K562 (cell line): ENCODE measurements at regions not wholly inside any gene's neighbourhood (a gene's known extent, or its start where the extent isn't known, plus 50 kb on each side); places are given as distances from the start of the nearest gene placed in this dataset.

Experiments
- ATAC-seq: fragments of 200-7000 bp; cut with Tn5 transposase; 3 replicates; pipeline ENCODE4 v1.9.1; 2020; ENCODE audit warnings: moderate library complexity
- BruUV-seq: library from RNA; stranded (reverse); fragments of 400-500 nt; replicated peaks from 2 replicates; lab custom pipeline; 2021; lab: Mats Ljungman, UMichigan
- CTCF ChIA-PET: fragments of 300-600 bp; formaldehyde crosslinking; extraction: SDS; loops from one replicate; lab custom pipeline; 2021; ENCODE audit warnings: low intra/inter-chr PET ratio; lab: Yijun Ruan, JAX
- POLR2A ChIA-PET: fragments of 300-600, 350-650 bp; sonication (Branson Sonifier 250); formaldehyde crosslinking; extraction: SDS; loops from one replicate; lab custom pipeline; 2021; ENCODE audit warnings: antibody characterized with exemption, inconsistent platforms; lab: Yijun Ruan, JAX
- DNase-seq, 4 experiments: peaks; one replicate each; pipeline versions ENCODE4 v3.0.0 to v3.0.0-alpha.2; 2011 to 2018; ENCODE audit warnings: low spot score in 3 of 4, mixed read lengths in 3 of 4; ENCODE audit errors: extremely low read depth in 1 of 4
- FAIRE-seq: peaks from 2 replicates; lab custom pipeline; 2011; peaks lifted over from hg19 to GRCh38; lab: Jason Lieb, UNC
- H2AFZ ChIP-seq: 2 replicates; pipeline ENCODE4 v1.6.0; 2011; ENCODE audit warnings: low read depth, low read length, control low read depth, inconsistent platforms
- H3K27ac ChIP-seq: fragments of 200-600 bp; 3 replicates; pipeline ENCODE4 v1.8.0; 2011; ENCODE audit warnings: low read depth, mild to moderate bottlenecking, control low read depth, inconsistent platforms, low read length, moderate library complexity, mixed read lengths; ENCODE audit errors: extremely low read depth
- H3K27me3 ChIP-seq, 2 experiments: fragments of 300-600 bp in 1 of 2; 2 replicates in 1 of 2; 3 replicates in 1 of 2; pipeline versions ENCODE4 v1.6.0 to v1.8.0; 2011; ENCODE audit warnings: inconsistent platforms in 2 of 2, low read length in 2 of 2, mild to moderate bottlenecking in 1 of 2, mixed read lengths in 1 of 2, moderate library complexity in 1 of 2; ENCODE audit not compliant: control insufficient read depth in 2 of 2, insufficient read depth in 2 of 2
- H3K36me3 ChIP-seq: fragments of 300-600 bp; 3 replicates; pipeline ENCODE4 v1.8.0; 2011; ENCODE audit warnings: mild to moderate bottlenecking, low read length, inconsistent platforms; ENCODE audit not compliant: control insufficient read depth, insufficient read depth
- H3K4me1 ChIP-seq, 2 experiments: fragments of 200-600 bp in 1 of 2; replicated peaks in 1 of 2; 2 replicates in 1 of 2; 3 replicates in 1 of 2; pipeline versions ENCODE4 v1.5.1 to v1.8.0; 2011; ENCODE audit warnings: inconsistent platforms in 2 of 2, low read length in 2 of 2, mild to moderate bottlenecking in 1 of 2, mixed read lengths in 1 of 2, moderate library complexity in 1 of 2; ENCODE audit not compliant: control insufficient read depth in 2 of 2, insufficient read depth in 2 of 2
- H3K4me2 ChIP-seq: 2 replicates; pipeline ENCODE4 v1.6.1; 2011; ENCODE audit warnings: low read length, control low read depth, inconsistent platforms, mixed read lengths; ENCODE audit not compliant: insufficient read depth
- H3K4me3 ChIP-seq: fragments of 200-600 bp; sonication (generic), shearing (Covaris generic); 2 replicates; pipeline ENCODE4 v1.5.1; 2016; ENCODE audit warnings: control low read depth, inconsistent platforms
- H3K79me2 ChIP-seq: fragments of 200-600 bp; 3 replicates; pipeline ENCODE4 v1.8.0; 2011; ENCODE audit warnings: low read length, inconsistent platforms; ENCODE audit not compliant: control insufficient read depth, insufficient read depth
- H3K9ac ChIP-seq, 2 experiments: 2 replicates each; pipeline versions ENCODE4 v1.6.0 to v1.6.1; 2011; ENCODE audit warnings: low read depth in 2 of 2, low read length in 2 of 2, control low read depth in 1 of 2, inconsistent platforms in 1 of 2, mild to moderate bottlenecking in 1 of 2, mixed read lengths in 1 of 2; ENCODE audit not compliant: insufficient read depth in 1 of 2
- H3K9me1 ChIP-seq: one replicate; pipeline ENCODE4 v1.6.0; 2011; ENCODE audit warnings: inconsistent platforms, mild to moderate bottlenecking, low read length, moderate library complexity; ENCODE audit not compliant: control insufficient read depth, insufficient read depth
- H3K9me3 ChIP-seq: replicated peaks from 2 replicates; pipeline ENCODE4 v1.5.1; 2011; ENCODE audit warnings: low read depth, low read length, inconsistent platforms; ENCODE audit not compliant: control insufficient read depth, insufficient read depth
- H4K20me1 ChIP-seq: replicated peaks from 2 replicates; pipeline ENCODE4 v1.6.1; 2011; ENCODE audit warnings: low read length, inconsistent platforms, mixed read lengths; ENCODE audit not compliant: control insufficient read depth, insufficient read depth
- BCLAF1 ChIP-seq, 2 experiments: fragments of 450-650 bp in 1 of 2; IDR thresholded peaks; 2 replicates each; pipeline ENCODE4 v1.6.1; 2011 to 2017; ENCODE audit warnings: low read depth in 2 of 2, antibody characterized with exemption in 1 of 2, borderline replicate concordance in 1 of 2, low read length in 1 of 2, mild to moderate bottlenecking in 1 of 2, mixed read lengths in 1 of 2; ENCODE audit not compliant: control insufficient read depth in 1 of 2
- DNMT1 ChIP-seq: fragments of 450-650 bp; IDR thresholded peaks from 2 replicates; pipeline ENCODE4 v1.6.1; 2016; ENCODE audit warnings: antibody characterized with exemption, mild to moderate bottlenecking
- HOXB6 ChIP-seq: fragments of 250-450 bp; sonication (Bioruptor Pico); IDR thresholded peaks from 2 replicates; pipeline ENCODE4 v1.5.1; 2022; ENCODE audit warnings: mild to moderate bottlenecking, borderline replicate concordance
- HSF4 ChIP-seq: fragments of 250-450 bp; sonication (Bioruptor Pico); IDR thresholded peaks from 2 replicates; pipeline ENCODE4 v2.1.2; 2022; ENCODE audit warnings: mild to moderate bottlenecking, moderate library complexity, borderline replicate concordance
- L3MBTL2 ChIP-seq: fragments of 450-650 bp; IDR thresholded peaks from 2 replicates; pipeline ENCODE4 v1.6.1; 2016; ENCODE audit warnings: mild to moderate bottlenecking, moderate library complexity
- NCOA4 ChIP-seq: fragments of 450-650 bp; IDR thresholded peaks from 2 replicates; pipeline ENCODE4 v1.6.1; 2018; ENCODE audit warnings: mild to moderate bottlenecking; ENCODE audit not compliant: partially characterized antibody
- NONO ChIP-seq, 2 experiments: fragments of 200-400 bp in 1 of 2; fragments of 450-650 bp in 1 of 2; formaldehyde crosslinking in 1 of 2; IDR thresholded peaks; 2 replicates each; pipeline ENCODE4 v1.6.1; 2017; ENCODE audit warnings: low read depth in 2 of 2, mild to moderate bottlenecking in 2 of 2, moderate library complexity in 2 of 2, low read length in 1 of 2
- NR2F6 ChIP-seq: fragments of 450-650 bp; formaldehyde crosslinking; IDR thresholded peaks from 2 replicates; pipeline ENCODE4 v1.4.0; 2020; ENCODE audit warnings: mild to moderate bottlenecking
- PHB ChIP-seq: fragments of 250-450 bp; sonication (Bioruptor Pico); IDR thresholded peaks from 2 replicates; pipeline ENCODE4 v1.5.0; 2021
- POLR2B ChIP-seq: fragments of 450-650 bp; IDR thresholded peaks from 2 replicates; pipeline ENCODE4 v1.6.1; 2018; ENCODE audit warnings: low read depth; ENCODE audit not compliant: partially characterized antibody
- SMAD1 ChIP-seq: fragments of 150-350 bp; IDR thresholded peaks from 2 replicates; pipeline ENCODE4 v1.6.1; 2014; ENCODE audit warnings: low read length, low read depth; ENCODE audit not compliant: partially characterized antibody
- SRSF3 ChIP-seq: fragments of 200-400 bp; formaldehyde crosslinking; IDR thresholded peaks from 2 replicates; pipeline ENCODE4 v1.6.1; 2016; ENCODE audit warnings: mild to moderate bottlenecking, low read length, moderate library complexity; ENCODE audit not compliant: insufficient read depth
- ZBTB5 ChIP-seq: fragments of 450-650 bp; IDR thresholded peaks from 2 replicates; pipeline ENCODE4 v1.6.1; 2017; ENCODE audit warnings: antibody characterized with exemption
- ZC3H4 ChIP-seq: sonication (generic); formaldehyde crosslinking; IDR thresholded peaks from 2 replicates; pipeline ENCODE4 v1.9.0; 2021; ENCODE audit warnings: missing genetic modification reagents, borderline replicate concordance
- WGBS: fragments of 100-300 bp; shearing (Covaris generic); methylation state at CpG from one replicate; pipeline ENCODE4 v1.1.6; 2016; ENCODE audit warnings: low coverage, mixed read lengths; ENCODE audit not compliant: insufficient coverage; ENCODE audit errors: missing lambda C conversion rate; 5-methylcytosine and 5-hydroxymethylcytosine counted together
- in situ Hi-C: fragments of 300-500 bp; cut with MboI; formaldehyde crosslinking; loops from 4 replicates; pipeline ENCODE4 v1.15.0; 2018; ENCODE audit warnings: inconsistent platforms, mixed read lengths
- intact Hi-C: fragments of 100-400 bp; cut with micrococcal nuclease; formaldehyde crosslinking; loops from 2 replicates; pipeline ENCODE4 v1.14.2; 2022
- TF ChIP-seq, protein P1 (sequence below): fragments of 250-450 bp; sonication (Bioruptor Pico); IDR thresholded peaks from 2 replicates; pipeline ENCODE4 v1.4.0; 2020

DNA sequence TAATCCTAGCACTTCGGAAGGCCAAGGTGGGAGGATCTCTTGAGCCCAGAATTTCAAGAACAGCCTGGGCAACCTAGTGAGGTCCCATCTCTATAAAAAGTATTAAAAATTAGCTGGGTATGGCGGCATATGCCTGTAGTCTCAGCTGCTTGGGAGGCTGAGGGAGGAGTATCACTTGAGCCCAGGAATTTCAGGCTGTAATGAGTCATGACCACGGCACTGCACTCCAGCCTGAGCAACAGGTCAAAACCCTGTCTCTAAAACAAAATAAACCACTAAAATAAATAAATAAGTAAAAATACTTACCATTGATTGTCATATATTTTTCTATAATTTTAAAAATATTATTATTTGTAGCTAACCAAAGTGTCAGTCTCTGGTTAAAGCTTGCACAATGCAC is 315.6 kb upstream of the SMIM31 start:
- H3K9me1 ChIP-seq, result no peaks in the 10 kb centered on the region
- intact Hi-C loops (no loop called here), in situ Hi-C loops (no loop called here)
- no peak overlapping the region for H2AFZ ChIP-seq
- no peak overlapping the region for H3K4me2 ChIP-seq
- no peaks in the 10 kb centered on the region for H3K4me1 ChIP-seq
- no peak for FAIRE-seq
- POLR2A ChIA-PET, result no interaction called here
- H4K20me1 ChIP-seq, result no peaks in the 10 kb centered on the region
- H3K27me3 ChIP-seq, result no peaks in the 10 kb centered on the region
- H3K36me3 ChIP-seq, result no peaks in the 10 kb centered on the region
- 3% methylated on average over 3 of the region's 3 CpGs for WGBS
- ATAC-seq, result no peak
- no TSS peak for BruUV-seq
- DNase-seq, result no peak
- no peak overlapping the region for H3K4me3 ChIP-seq
- H3K9me3 ChIP-seq, result no peaks in the 10 kb centered on the region
- no peak overlapping the region for H3K27ac ChIP-seq
- CTCF ChIA-PET, result no interaction called here
- H3K9ac ChIP-seq, result no peak overlapping the region
- no peaks in the 10 kb centered on the region for H3K79me2 ChIP-seq
- no peak for TF ChIP-seq PHB (CRISPR knock-in tag)
- TF ChIP-seq HOXB6 (CRISPR knock-in tag), result no peak
- TF ChIP-seq, protein P1, sequence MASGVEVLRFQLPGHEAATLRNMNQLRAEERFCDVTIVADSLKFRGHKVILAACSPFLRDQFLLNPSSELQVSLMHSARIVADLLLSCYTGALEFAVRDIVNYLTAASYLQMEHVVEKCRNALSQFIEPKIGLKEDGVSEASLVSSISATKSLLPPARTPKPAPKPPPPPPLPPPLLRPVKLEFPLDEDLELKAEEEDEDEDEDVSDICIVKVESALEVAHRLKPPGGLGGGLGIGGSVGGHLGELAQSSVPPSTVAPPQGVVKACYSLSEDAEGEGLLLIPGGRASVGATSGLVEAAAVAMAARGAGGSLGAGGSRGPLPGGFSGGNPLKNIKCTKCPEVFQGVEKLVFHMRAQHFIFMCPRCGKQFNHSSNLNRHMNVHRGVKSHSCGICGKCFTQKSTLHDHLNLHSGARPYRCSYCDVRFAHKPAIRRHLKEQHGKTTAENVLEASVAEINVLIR (CRISPR knock-in tag), result no peak
- no peak for TF ChIP-seq L3MBTL2
- no peak for TF ChIP-seq DNMT1
- TF ChIP-seq SMAD1, result no peak
- no peak for TF ChIP-seq NONO (IDR thresholded peaks at IDR 0.05; ENCODE audit: low read depth in 2 of 2, low read length in 1 of 2)
- TF ChIP-seq NR2F6 (CRISPR knock-in tag), result no peak
- TF ChIP-seq NCOA4, result no peak
- no peak for TF ChIP-seq ZC3H4 (CRISPR knock-in tag)
- TF ChIP-seq BCLAF1 (IDR thresholded peaks at IDR 0.05; ENCODE audit: borderline replicate concordance in 1 of 2, control insufficient read depth in 1 of 2, low read depth in 2 of 2, low read length in 1 of 2), result no peak
- no peak for TF ChIP-seq HSF4 (CRISPR knock-in tag)
- TF ChIP-seq SRSF3, result no peak
- no peak for TF ChIP-seq ZBTB5
- no peak for TF ChIP-seq POLR2B
